SK-N-MC (cell line): ENCODE measurements at regions not wholly inside any gene's neighbourhood (a gene's known extent, or its start where the extent isn't known, plus 50 kb on each side); places are given as distances from the start of the nearest gene placed in this dataset.

Source experiments
- EZH2 ChIP-seq: fragments of 200-600 bp; sonication (generic); IDR thresholded peaks from one replicate; pipeline ENCODE4 v1.6.1; 2017; ENCODE audit warnings: antibody characterized with exemption
- FOXP2 ChIP-seq: optimal IDR thresholded peaks from 2 replicates; pipeline ENCODE3; 2011; ENCODE audit warnings: mild to moderate bottlenecking, moderate library complexity; ENCODE audit not compliant: insufficient read depth; ENCODE audit errors: extremely low read length, control extremely low read depth
- POLR2AphosphoS5 ChIP-seq: IDR thresholded peaks from 2 replicates; pipeline ENCODE4 v1.6.1; 2012; ENCODE audit warnings: mild to moderate bottlenecking, low read depth, low read length, borderline replicate concordance

- no peak for TF ChIP-seq FOXP2
- no peak for TF ChIP-seq POLR2AphosphoS5
- no peak for TF ChIP-seq EZH2
These were observed 64.5 kb upstream of the NAV3 start for GRCh38 chr12:77766224-77766623.
